Neural cell (in vitro differentiated cells): ENCODE measurements at regions not wholly inside any gene's neighbourhood (a gene's known extent, or its start where the extent isn't known, plus 50 kb on each side); places are given as distances from the start of the nearest gene placed in this dataset.

Experiments used
- H2AFZ ChIP-seq: fragments of 200-600, 300-800 bp; sonication (generic), shearing (Covaris generic); 2 replicates; pipeline ENCODE4 v1.6.0; 2014; ENCODE audit warnings: low read depth, mild to moderate bottlenecking, antibody characterized with exemption, low read length, moderate library complexity
- H3F3A ChIP-seq: fragments of 200-600 bp; shearing (Covaris generic); 2 replicates; pipeline ENCODE4 v1.6.1; 2016; ENCODE audit warnings: mild to moderate bottlenecking, moderate library complexity, mixed read lengths, antibody characterized with exemption, low read length; ENCODE audit not compliant: insufficient read depth, poor library complexity, severe bottlenecking
- H3K27ac ChIP-seq: fragments of 200-600, 300-800 bp; sonication (generic), shearing (Covaris generic); 2 replicates; pipeline ENCODE4 v1.5.1; 2014; ENCODE audit warnings: mild to moderate bottlenecking, low read length, moderate library complexity
- H3K27me3 ChIP-seq: fragments of 300-800, 200-600 bp; sonication (generic), shearing (Covaris generic); 2 replicates; pipeline ENCODE4 v1.6.0; 2014; ENCODE audit warnings: mild to moderate bottlenecking, low read depth, low read length, moderate library complexity; ENCODE audit not compliant: insufficient read depth
- H3K36me3 ChIP-seq: fragments of 300-800, 200-600 bp; sonication (generic), shearing (Covaris generic); 2 replicates; pipeline ENCODE4 v1.5.1; 2014; ENCODE audit warnings: mild to moderate bottlenecking, antibody characterized with exemption, low read length, moderate library complexity; ENCODE audit not compliant: insufficient read depth
- H3K4me2 ChIP-seq: fragments of 300-800, 200-600 bp; sonication (generic), shearing (Covaris generic); 2 replicates; pipeline ENCODE4 v1.6.0; 2014; ENCODE audit warnings: mild to moderate bottlenecking, low read length
- H3K4me3 ChIP-seq: fragments of 300-800, 200-600 bp; sonication (generic), shearing (Covaris generic); 2 replicates; pipeline ENCODE4 v1.5.1; 2014; ENCODE audit warnings: mild to moderate bottlenecking, low read length, moderate library complexity
- H3K79me2 ChIP-seq: fragments of 200-600 bp; shearing (Covaris generic); replicated peaks from 2 replicates; pipeline ENCODE4 v1.6.0; 2014; ENCODE audit warnings: mild to moderate bottlenecking, low read length, moderate library complexity; ENCODE audit not compliant: insufficient read depth
- H3K9ac ChIP-seq: fragments of 300-800, 200-600 bp; sonication (generic), shearing (Covaris generic); 2 replicates; pipeline ENCODE4 v1.6.1; 2016; ENCODE audit warnings: mild to moderate bottlenecking, low read length, mixed read lengths
- H3K9me2 ChIP-seq: fragments of 200-600 bp; shearing (Covaris generic); 2 replicates; pipeline ENCODE4 v1.6.1; 2016; ENCODE audit warnings: mild to moderate bottlenecking, low read length, mixed read lengths; ENCODE audit not compliant: insufficient read depth
- H3K9me3 ChIP-seq: fragments of 200-600, 300-800 bp; sonication (generic), shearing (Covaris generic); 2 replicates; pipeline ENCODE4 v1.6.1; 2016; ENCODE audit warnings: mild to moderate bottlenecking, mixed run types, low read length, moderate library complexity, mixed read lengths
- H4K20me1 ChIP-seq: fragments of 200-600 bp; shearing (Covaris generic); 2 replicates; pipeline ENCODE4 v1.6.1; 2016; ENCODE audit warnings: mild to moderate bottlenecking, mixed run types; ENCODE audit not compliant: insufficient read depth
- EP300 ChIP-seq: fragments of 450-650 bp; conservative IDR thresholded peaks from 2 replicates; pipeline ENCODE4 v1.6.1; 2014; ENCODE audit warnings: antibody characterized with exemption, mild to moderate bottlenecking, moderate library complexity; ENCODE audit not compliant: poor library complexity, severe bottlenecking
- EZH2 ChIP-seq: fragments of 200-600, 300-800 bp; shearing (Covaris generic), sonication (generic); IDR thresholded peaks from 2 replicates; pipeline ENCODE4 v1.6.1; 2014; ENCODE audit warnings: antibody characterized with exemption, low read length, borderline replicate concordance, mild to moderate bottlenecking; ENCODE audit not compliant: insufficient read depth, poor library complexity, severe bottlenecking
- MXI1 ChIP-seq: fragments of 450-650 bp; conservative IDR thresholded peaks from 2 replicates; pipeline ENCODE4 v1.6.1; 2014; ENCODE audit warnings: antibody characterized with exemption, mild to moderate bottlenecking; ENCODE audit not compliant: poor library complexity, severe bottlenecking
- POLR2AphosphoS5 ChIP-seq: IDR thresholded peaks from 2 replicates; pipeline ENCODE4 v1.6.1; 2012
- RAD21 ChIP-seq: fragments of 450-650 bp; conservative IDR thresholded peaks from 2 replicates; pipeline ENCODE4 v1.6.1; 2014; ENCODE audit warnings: antibody characterized with exemption, mild to moderate bottlenecking, moderate library complexity
- SMC3 ChIP-seq: fragments of 450-650 bp; conservative IDR thresholded peaks from 2 replicates; pipeline ENCODE4 v1.6.1; 2014; ENCODE audit warnings: antibody characterized with exemption, mild to moderate bottlenecking, moderate library complexity; ENCODE audit not compliant: poor library complexity
- TAF1 ChIP-seq: IDR thresholded peaks from 2 replicates; pipeline ENCODE4 v1.6.1; 2012; ENCODE audit warnings: low read depth
- TF ChIP-seq, protein P1 (sequence below): IDR thresholded peaks from 2 replicates; pipeline ENCODE4 v1.6.1; 2012; ENCODE audit warnings: borderline replicate concordance
- TF ChIP-seq, protein P2 (sequence below): fragments of 450-650 bp; IDR thresholded peaks from 2 replicates; pipeline ENCODE4 v1.5.1; 2014; ENCODE audit warnings: antibody characterized with exemption, mild to moderate bottlenecking, moderate library complexity; ENCODE audit not compliant: poor library complexity, severe bottlenecking

DNA sequence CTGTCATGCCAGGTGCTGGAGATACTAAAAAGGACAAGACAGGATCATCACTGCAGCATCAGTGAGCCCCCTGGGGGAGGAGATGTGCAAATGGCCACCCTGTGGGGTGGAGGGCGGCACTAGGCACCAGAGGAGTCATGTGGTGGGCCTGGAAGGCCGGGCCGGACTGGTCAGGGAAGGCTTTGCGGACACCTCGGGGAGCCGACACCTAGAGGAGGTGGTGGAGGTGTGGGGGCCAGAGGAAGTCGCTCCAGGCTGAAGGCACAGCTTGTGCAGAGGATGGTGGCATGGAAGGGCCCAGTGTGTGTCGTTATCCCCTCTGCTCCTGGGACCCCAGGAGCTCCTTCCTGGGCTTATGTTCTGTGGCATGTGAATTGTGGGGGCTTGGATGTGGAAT is 437.7 kb downstream of the RPS24 start:
- Histone ChIP-seq H3K4me3 (no peak overlapping the region), H3K27me3 (no peaks in the 10 kb centered on the region)

DNA sequence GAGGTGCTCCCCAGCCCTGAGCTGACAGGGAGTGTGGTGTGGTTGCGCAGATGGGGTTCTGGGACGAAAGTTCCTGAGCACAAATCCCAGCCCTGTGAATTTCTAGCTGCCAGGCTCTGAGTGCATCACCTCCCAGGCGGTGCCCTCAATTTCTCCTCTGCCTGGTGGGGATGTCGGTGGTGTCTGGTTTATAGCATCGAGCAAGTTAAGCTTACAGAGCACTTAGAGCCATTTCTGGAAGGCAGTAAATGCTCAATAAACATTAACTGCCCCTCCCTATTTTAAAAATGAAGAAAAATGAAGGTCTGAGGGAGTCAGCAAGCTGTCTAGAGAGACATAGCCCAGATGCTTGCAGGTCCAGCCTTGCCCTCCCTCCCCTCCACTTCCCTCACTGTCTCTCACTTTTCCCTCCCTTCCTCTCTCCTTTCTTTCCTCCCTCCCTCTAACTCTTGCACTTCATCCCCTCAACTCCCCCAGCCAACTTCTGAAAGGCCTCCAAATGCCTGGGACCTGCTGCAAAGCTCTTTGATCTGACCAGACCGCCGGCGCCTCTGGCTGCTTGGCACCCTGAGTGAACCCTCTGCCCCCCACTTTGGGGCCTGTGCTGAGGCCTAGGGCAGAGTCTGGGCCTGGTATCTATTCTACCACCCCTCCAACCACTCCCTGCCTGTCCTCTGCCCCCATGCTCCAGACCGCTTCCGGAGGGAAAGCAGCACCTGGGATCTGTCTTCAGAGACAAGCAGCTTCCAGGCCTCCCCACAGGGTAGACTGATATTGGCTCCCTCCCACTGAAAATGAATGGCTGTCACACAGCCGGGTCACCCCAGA is 438.3 kb downstream of the RPS24 start:
- H3K9me3 ChIP-seq, result no peaks in the 10 kb centered on the region
- no peaks in the 10 kb centered on the region for H3K79me2 ChIP-seq
- H3K4me3 ChIP-seq, result no peak overlapping the region
- no peaks in the 10 kb centered on the region for H3K27me3 ChIP-seq
- no peaks in the 10 kb centered on the region for H3K36me3 ChIP-seq
- no peak for TF ChIP-seq EP300
- no peak overlapping the region for H3K27ac ChIP-seq
- no peak overlapping the region for H2AFZ ChIP-seq
- H3K4me2 ChIP-seq, result no peak overlapping the region
- no peaks in the 10 kb centered on the region for H3K9me2 ChIP-seq
- no peaks in the 10 kb centered on the region for H3F3A ChIP-seq
- peak overlapping the region; percentile 16 for H3K9ac ChIP-seq
- no peaks in the 10 kb centered on the region for H4K20me1 ChIP-seq

More for the DNA sequence above, 437.7 kb downstream of the RPS24 start:
- Histone ChIP-seq H3K27ac (no peak overlapping the region), H3K36me3 (no peaks in the 10 kb centered on the region), H4K20me1 (no peaks in the 10 kb centered on the region), H3K79me2 (no peaks in the 10 kb centered on the region), H2AFZ (no peak overlapping the region), H3K9me2 (no peaks in the 10 kb centered on the region), H3F3A (no peaks in the 10 kb centered on the region), H3K4me2 (no peak overlapping the region), H3K9ac (no peak overlapping the region), H3K9me3 (no peaks in the 10 kb centered on the region)
- TF ChIP-seq RAD21 (no peak), MXI1 (no peak)

DNA sequence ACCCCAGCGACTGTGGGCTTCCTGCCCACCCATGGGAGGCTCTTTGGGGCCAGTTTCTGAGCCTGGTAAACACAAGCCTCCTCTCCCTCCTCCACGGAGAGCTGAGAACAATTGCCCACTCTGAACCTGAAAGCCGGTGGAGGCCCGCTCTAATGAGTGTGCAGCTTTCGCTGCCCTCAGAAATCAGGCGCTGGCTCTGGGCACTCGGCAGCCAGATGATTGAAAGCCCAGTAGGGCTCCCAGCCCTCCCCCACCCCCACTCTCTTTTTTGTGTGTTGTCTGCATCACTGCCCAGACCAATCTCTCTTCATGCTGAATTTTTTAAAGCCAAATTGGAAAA is 438.9 kb downstream of the RPS24 start:
- peak overlapping the region; percentile 16 for H3K9ac ChIP-seq
- no peak overlapping the region for H3K4me2 ChIP-seq
- H3K27ac ChIP-seq, result no peak overlapping the region
- no peaks in the 10 kb centered on the region for H3K9me3 ChIP-seq
- TF ChIP-seq MXI1, result no peak
- TF ChIP-seq, protein P1, sequence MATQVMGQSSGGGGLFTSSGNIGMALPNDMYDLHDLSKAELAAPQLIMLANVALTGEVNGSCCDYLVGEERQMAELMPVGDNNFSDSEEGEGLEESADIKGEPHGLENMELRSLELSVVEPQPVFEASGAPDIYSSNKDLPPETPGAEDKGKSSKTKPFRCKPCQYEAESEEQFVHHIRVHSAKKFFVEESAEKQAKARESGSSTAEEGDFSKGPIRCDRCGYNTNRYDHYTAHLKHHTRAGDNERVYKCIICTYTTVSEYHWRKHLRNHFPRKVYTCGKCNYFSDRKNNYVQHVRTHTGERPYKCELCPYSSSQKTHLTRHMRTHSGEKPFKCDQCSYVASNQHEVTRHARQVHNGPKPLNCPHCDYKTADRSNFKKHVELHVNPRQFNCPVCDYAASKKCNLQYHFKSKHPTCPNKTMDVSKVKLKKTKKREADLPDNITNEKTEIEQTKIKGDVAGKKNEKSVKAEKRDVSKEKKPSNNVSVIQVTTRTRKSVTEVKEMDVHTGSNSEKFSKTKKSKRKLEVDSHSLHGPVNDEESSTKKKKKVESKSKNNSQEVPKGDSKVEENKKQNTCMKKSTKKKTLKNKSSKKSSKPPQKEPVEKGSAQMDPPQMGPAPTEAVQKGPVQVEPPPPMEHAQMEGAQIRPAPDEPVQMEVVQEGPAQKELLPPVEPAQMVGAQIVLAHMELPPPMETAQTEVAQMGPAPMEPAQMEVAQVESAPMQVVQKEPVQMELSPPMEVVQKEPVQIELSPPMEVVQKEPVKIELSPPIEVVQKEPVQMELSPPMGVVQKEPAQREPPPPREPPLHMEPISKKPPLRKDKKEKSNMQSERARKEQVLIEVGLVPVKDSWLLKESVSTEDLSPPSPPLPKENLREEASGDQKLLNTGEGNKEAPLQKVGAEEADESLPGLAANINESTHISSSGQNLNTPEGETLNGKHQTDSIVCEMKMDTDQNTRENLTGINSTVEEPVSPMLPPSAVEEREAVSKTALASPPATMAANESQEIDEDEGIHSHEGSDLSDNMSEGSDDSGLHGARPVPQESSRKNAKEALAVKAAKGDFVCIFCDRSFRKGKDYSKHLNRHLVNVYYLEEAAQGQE, result no peak
- no peak for TF ChIP-seq SMC3
- no peak for TF ChIP-seq TAF1
- no peak for TF ChIP-seq RAD21
- no peak for TF ChIP-seq EP300
- TF ChIP-seq POLR2AphosphoS5, result no peak
- TF ChIP-seq EZH2, result no peak
- TF ChIP-seq, protein P2, sequence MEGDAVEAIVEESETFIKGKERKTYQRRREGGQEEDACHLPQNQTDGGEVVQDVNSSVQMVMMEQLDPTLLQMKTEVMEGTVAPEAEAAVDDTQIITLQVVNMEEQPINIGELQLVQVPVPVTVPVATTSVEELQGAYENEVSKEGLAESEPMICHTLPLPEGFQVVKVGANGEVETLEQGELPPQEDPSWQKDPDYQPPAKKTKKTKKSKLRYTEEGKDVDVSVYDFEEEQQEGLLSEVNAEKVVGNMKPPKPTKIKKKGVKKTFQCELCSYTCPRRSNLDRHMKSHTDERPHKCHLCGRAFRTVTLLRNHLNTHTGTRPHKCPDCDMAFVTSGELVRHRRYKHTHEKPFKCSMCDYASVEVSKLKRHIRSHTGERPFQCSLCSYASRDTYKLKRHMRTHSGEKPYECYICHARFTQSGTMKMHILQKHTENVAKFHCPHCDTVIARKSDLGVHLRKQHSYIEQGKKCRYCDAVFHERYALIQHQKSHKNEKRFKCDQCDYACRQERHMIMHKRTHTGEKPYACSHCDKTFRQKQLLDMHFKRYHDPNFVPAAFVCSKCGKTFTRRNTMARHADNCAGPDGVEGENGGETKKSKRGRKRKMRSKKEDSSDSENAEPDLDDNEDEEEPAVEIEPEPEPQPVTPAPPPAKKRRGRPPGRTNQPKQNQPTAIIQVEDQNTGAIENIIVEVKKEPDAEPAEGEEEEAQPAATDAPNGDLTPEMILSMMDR, result no peak
- no peaks in the 10 kb centered on the region for H4K20me1 ChIP-seq
- no peak overlapping the region for H2AFZ ChIP-seq
- H3K9me2 ChIP-seq, result no peaks in the 10 kb centered on the region
- no peaks in the 10 kb centered on the region for H3K36me3 ChIP-seq
- no peak overlapping the region for H3K4me3 ChIP-seq
- H3K27me3 ChIP-seq, result no peaks in the 10 kb centered on the region
- no peaks in the 10 kb centered on the region for H3K79me2 ChIP-seq
- no peaks in the 10 kb centered on the region for H3F3A ChIP-seq
